WTC11 (cell line): ENCODE measurements at regions not wholly inside any gene's neighbourhood (a gene's known extent, or its start where the extent isn't known, plus 50 kb on each side); places are given as distances from the start of the nearest gene placed in this dataset.

Experiments used
- ATAC-seq: fragments of 200-7000 bp; cut with Tn5 transposase; 2 replicates; pipeline ENCODE4 v1.10.0; 2021; ENCODE audit warnings: mild to moderate bottlenecking, moderate library complexity
- CTCF ChIA-PET: fragments of 300-600 bp; sonication (Branson Sonifier 250); formaldehyde crosslinking; loops from one replicate; lab custom pipeline; 2021; ENCODE audit warnings: antibody characterized with exemption; lab: Charles Lee
- POLR2A ChIA-PET: fragments of 350-600 bp; sonication (Branson Sonifier 250); formaldehyde crosslinking; loops from one replicate; lab custom pipeline; 2021; ENCODE audit warnings: antibody characterized with exemption; lab: Charles Lee
- DNase-seq: peaks from one replicate; pipeline ENCODE4 v3.0.0; 2021; ENCODE audit warnings: low spot score
- H3K27ac Mint-ChIP-seq: 2 replicates; pipeline ENCODE4 v1.8.0; 2021; ENCODE audit warnings: mixed read lengths
- H3K27me3 Mint-ChIP-seq: 2 replicates; pipeline ENCODE4 v1.8.0; 2021; ENCODE audit warnings: low read depth, mild to moderate bottlenecking, moderate library complexity, mixed read lengths
- H3K36me3 Mint-ChIP-seq: 2 replicates; pipeline ENCODE4 v1.8.0; 2021; ENCODE audit warnings: mixed read lengths
- H3K4me1 Mint-ChIP-seq: 2 replicates; pipeline ENCODE4 v1.8.0; 2022; ENCODE audit warnings: mixed read lengths
- H3K4me3 Mint-ChIP-seq: 2 replicates; pipeline ENCODE4 v1.8.0; 2021; ENCODE audit warnings: mild to moderate bottlenecking, moderate library complexity, mixed read lengths
- H3K9me3 Mint-ChIP-seq: 2 replicates; pipeline ENCODE4 v1.8.0; 2021; ENCODE audit warnings: mixed read lengths
- CBFB ChIP-seq: sonication (generic); formaldehyde crosslinking; IDR thresholded peaks from 2 replicates; pipeline ENCODE4 v1.8.1; 2022; ENCODE audit warnings: mild to moderate bottlenecking, low read depth, missing genetic modification reagents
- E2F5 ChIP-seq: sonication (generic); formaldehyde crosslinking; IDR thresholded peaks from 2 replicates; pipeline ENCODE4 v1.8.1; 2022; ENCODE audit warnings: mild to moderate bottlenecking, moderate library complexity, missing genetic modification reagents
- FOXP4 ChIP-seq: sonication (generic); formaldehyde crosslinking; IDR thresholded peaks from 2 replicates; pipeline ENCODE4 v1.8.0; 2022; ENCODE audit warnings: mild to moderate bottlenecking, missing genetic modification reagents
- GABPB1 ChIP-seq: sonication (generic); formaldehyde crosslinking; IDR thresholded peaks from 2 replicates; pipeline ENCODE4 v1.8.1; 2023; ENCODE audit warnings: mild to moderate bottlenecking, missing genetic modification reagents
- IRF1 ChIP-seq: sonication (generic); formaldehyde crosslinking; IDR thresholded peaks from 2 replicates; pipeline ENCODE4 v1.8.0; 2023; ENCODE audit warnings: missing genetic modification reagents
- JAZF1 ChIP-seq: fragments of 250-450 bp; sonication (Bioruptor Pico); IDR thresholded peaks from 2 replicates; pipeline ENCODE4 v1.9.0; 2021; ENCODE audit warnings: moderate library complexity, mild to moderate bottlenecking, inconsistent platforms
- MYBL2 ChIP-seq: sonication (generic); formaldehyde crosslinking; IDR thresholded peaks from 2 replicates; pipeline ENCODE4 v1.8.1; 2023; ENCODE audit warnings: mild to moderate bottlenecking, moderate library complexity, missing genetic modification reagents
- NFYB ChIP-seq: sonication (generic); formaldehyde crosslinking; conservative IDR thresholded peaks from 2 replicates; pipeline ENCODE4 v1.8.0; 2022; ENCODE audit warnings: low read depth, missing genetic modification reagents
- RELA ChIP-seq: sonication (generic); formaldehyde crosslinking; IDR thresholded peaks from 2 replicates; pipeline ENCODE4 v1.8.1; 2022; ENCODE audit warnings: missing genetic modification reagents, mild to moderate bottlenecking, borderline replicate concordance
- USF2 ChIP-seq: sonication (generic); formaldehyde crosslinking; IDR thresholded peaks from 2 replicates; pipeline ENCODE4 v1.8.1; 2023; ENCODE audit warnings: mild to moderate bottlenecking, missing genetic modification reagents, moderate library complexity
- ZBTB21 ChIP-seq: sonication (generic); formaldehyde crosslinking; IDR thresholded peaks from 2 replicates; pipeline ENCODE4 v1.8.1; 2023; ENCODE audit warnings: mild to moderate bottlenecking, missing genetic modification reagents, borderline replicate concordance
- ZNF138 ChIP-seq: sonication (generic); formaldehyde crosslinking; conservative IDR thresholded peaks from 2 replicates; pipeline ENCODE4 v1.8.1; 2022; ENCODE audit warnings: mild to moderate bottlenecking, moderate library complexity, missing genetic modification reagents
- ZNF219 ChIP-seq: sonication (generic); formaldehyde crosslinking; IDR thresholded peaks from 2 replicates; pipeline ENCODE4 v1.8.0; 2023; ENCODE audit warnings: missing genetic modification reagents, mild to moderate bottlenecking, borderline replicate concordance
- ZNF232 ChIP-seq: sonication (generic); formaldehyde crosslinking; IDR thresholded peaks from 2 replicates; pipeline ENCODE4 v1.8.0; 2022; ENCODE audit warnings: mild to moderate bottlenecking, missing genetic modification reagents
- ZNF532 ChIP-seq: fragments of 250-450 bp; sonication (Bioruptor Pico); IDR thresholded peaks from 2 replicates; pipeline ENCODE4 v1.9.0; 2021; ENCODE audit warnings: mild to moderate bottlenecking, borderline replicate concordance
- TF ChIP-seq, protein P1 (sequence below): fragments of 250-450 bp; sonication (Bioruptor Pico); IDR thresholded peaks from 2 replicates; pipeline ENCODE4 v1.9.0; 2021; ENCODE audit warnings: mild to moderate bottlenecking
- TF ChIP-seq, protein P2 (sequence below): fragments of 200-600 bp; IDR thresholded peaks from 2 replicates; pipeline ENCODE4 v1.8.0; 2022; ENCODE audit warnings: antibody characterized with exemption
- TF ChIP-seq, protein P3 (sequence below): sonication (generic); formaldehyde crosslinking; IDR thresholded peaks from 2 replicates; pipeline ENCODE4 v1.8.0; 2022; ENCODE audit warnings: mild to moderate bottlenecking, missing genetic modification reagents

- TF ChIP-seq ZNF532 = no peak
Measured at GRCh38 chr14:87838931-87839330, 154.1 kb downstream of the GALC start (continued).

- H3K4me3 Mint-ChIP-seq = no peak overlapping the region
- no peaks in the 10 kb centered on the region for H3K36me3 Mint-ChIP-seq
- no peaks in the 10 kb centered on the region for H3K4me1 Mint-ChIP-seq
Measured at GRCh38 chr14:87837296-87837695, 155.7 kb downstream of the GALC start.

DNA sequence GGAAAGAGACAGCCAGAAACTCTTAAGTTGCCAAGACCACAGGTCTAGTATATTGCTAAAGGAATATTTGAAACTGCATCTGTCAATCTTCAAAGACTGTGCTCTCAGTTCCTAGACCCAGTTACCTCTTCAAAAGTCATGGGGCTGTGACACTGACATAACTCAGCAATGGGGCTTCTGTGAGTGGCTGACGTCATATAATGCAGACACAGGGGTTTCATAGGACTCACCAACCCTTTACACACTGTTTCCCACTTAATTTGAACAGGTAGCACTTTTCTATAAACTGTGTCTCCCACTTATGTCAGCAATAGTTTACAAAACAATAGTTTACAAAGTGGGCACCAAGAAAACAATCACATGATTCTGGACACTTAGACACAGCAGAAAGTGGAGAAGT lies 158.4 kb downstream of the GALC start:
- ChIA-PET POLR2A (no interaction called here), CTCF (no interaction called here)
- Mint-ChIP-seq H3K4me3 (no peak overlapping the region), H3K36me3 (no peaks in the 10 kb centered on the region), H3K27ac (no peak overlapping the region), H3K27me3 (peaks cover 2% of the 10 kb centered on the region; the same call in 1 of the 2 replicates), H3K9me3 (peaks cover 14% of the 10 kb centered on the region), H3K4me1 (peaks cover 15% of the 10 kb centered on the region)
- DNase-seq (no peak), ATAC-seq (no peak)
- no peak for TF ChIP-seq ZBTB21 (CRISPR knock-in tag)
- TF ChIP-seq FOXP4 (CRISPR knock-in tag) = no peak
- TF ChIP-seq, protein P1, sequence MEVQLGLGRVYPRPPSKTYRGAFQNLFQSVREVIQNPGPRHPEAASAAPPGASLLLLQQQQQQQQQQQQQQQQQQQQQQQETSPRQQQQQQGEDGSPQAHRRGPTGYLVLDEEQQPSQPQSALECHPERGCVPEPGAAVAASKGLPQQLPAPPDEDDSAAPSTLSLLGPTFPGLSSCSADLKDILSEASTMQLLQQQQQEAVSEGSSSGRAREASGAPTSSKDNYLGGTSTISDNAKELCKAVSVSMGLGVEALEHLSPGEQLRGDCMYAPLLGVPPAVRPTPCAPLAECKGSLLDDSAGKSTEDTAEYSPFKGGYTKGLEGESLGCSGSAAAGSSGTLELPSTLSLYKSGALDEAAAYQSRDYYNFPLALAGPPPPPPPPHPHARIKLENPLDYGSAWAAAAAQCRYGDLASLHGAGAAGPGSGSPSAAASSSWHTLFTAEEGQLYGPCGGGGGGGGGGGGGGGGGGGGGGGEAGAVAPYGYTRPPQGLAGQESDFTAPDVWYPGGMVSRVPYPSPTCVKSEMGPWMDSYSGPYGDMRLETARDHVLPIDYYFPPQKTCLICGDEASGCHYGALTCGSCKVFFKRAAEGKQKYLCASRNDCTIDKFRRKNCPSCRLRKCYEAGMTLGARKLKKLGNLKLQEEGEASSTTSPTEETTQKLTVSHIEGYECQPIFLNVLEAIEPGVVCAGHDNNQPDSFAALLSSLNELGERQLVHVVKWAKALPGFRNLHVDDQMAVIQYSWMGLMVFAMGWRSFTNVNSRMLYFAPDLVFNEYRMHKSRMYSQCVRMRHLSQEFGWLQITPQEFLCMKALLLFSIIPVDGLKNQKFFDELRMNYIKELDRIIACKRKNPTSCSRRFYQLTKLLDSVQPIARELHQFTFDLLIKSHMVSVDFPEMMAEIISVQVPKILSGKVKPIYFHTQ (CRISPR knock-in tag) = no peak
- no peak for TF ChIP-seq USF2 (CRISPR knock-in tag)
- TF ChIP-seq ZNF232 (CRISPR knock-in tag) = no peak
- TF ChIP-seq ZNF138 (CRISPR knock-in tag) = no peak
- TF ChIP-seq CBFB = no peak
- TF ChIP-seq, protein P2, sequence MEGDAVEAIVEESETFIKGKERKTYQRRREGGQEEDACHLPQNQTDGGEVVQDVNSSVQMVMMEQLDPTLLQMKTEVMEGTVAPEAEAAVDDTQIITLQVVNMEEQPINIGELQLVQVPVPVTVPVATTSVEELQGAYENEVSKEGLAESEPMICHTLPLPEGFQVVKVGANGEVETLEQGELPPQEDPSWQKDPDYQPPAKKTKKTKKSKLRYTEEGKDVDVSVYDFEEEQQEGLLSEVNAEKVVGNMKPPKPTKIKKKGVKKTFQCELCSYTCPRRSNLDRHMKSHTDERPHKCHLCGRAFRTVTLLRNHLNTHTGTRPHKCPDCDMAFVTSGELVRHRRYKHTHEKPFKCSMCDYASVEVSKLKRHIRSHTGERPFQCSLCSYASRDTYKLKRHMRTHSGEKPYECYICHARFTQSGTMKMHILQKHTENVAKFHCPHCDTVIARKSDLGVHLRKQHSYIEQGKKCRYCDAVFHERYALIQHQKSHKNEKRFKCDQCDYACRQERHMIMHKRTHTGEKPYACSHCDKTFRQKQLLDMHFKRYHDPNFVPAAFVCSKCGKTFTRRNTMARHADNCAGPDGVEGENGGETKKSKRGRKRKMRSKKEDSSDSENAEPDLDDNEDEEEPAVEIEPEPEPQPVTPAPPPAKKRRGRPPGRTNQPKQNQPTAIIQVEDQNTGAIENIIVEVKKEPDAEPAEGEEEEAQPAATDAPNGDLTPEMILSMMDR = no peak
- TF ChIP-seq E2F5 (CRISPR knock-in tag) = no peak

More at GRCh38 chr14:87837296-87837695, 155.7 kb downstream of the GALC start:
- TF ChIP-seq NFYB (CRISPR knock-in tag) = no peak
- no peak for TF ChIP-seq MYBL2
- no peak for TF ChIP-seq IRF1
- no peak for TF ChIP-seq GABPB1 (CRISPR knock-in tag)
- TF ChIP-seq ZNF219 (CRISPR knock-in tag) = no peak
- no peak for TF ChIP-seq RELA (CRISPR knock-in tag)
- TF ChIP-seq JAZF1 (CRISPR knock-in tag) = no peak
- TF ChIP-seq, protein P2 = no peak
- TF ChIP-seq, protein P3, sequence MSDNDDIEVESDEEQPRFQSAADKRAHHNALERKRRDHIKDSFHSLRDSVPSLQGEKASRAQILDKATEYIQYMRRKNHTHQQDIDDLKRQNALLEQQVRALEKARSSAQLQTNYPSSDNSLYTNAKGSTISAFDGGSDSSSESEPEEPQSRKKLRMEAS (CRISPR knock-in tag) = no peak
- ChIA-PET CTCF (no interaction called here), POLR2A (no interaction called here)
- H3K9me3 Mint-ChIP-seq = peaks cover 5% of the 10 kb centered on the region
- ATAC-seq (no peak), DNase-seq (no peak)
- peaks cover 2% of the 10 kb centered on the region; the same call in 1 of the 2 replicates for H3K27me3 Mint-ChIP-seq
- H3K27ac Mint-ChIP-seq = no peak overlapping the region
